ENCODE measurements at regions not wholly inside any gene's neighbourhood (a gene's known extent, or its start where the extent isn't known, plus 50 kb on each side); places are given as distances from the start of the nearest gene placed in this dataset.

GRCh38 chr2:194559523-194559922 is 1097.5 kb upstream of the SLC39A10 start:
- no peak for ATAC-seq
- no peak for DNase-seq
- H3K4me3 ChIP-seq = no peak overlapping the region
- intact Hi-C loops (cut with DNase I) = no loop called here
- H3K27ac ChIP-seq = no peak overlapping the region
- H3K36me3 ChIP-seq = no peaks in the 10 kb centered on the region
- H3K9me3 ChIP-seq = peaks cover 0 to 5% of the 10 kb centered on the region in 2 donors
- no peaks in the 10 kb centered on the region for H3K4me1 ChIP-seq
- H3K27me3 ChIP-seq = no peaks in the 10 kb centered on the region
- no peak for TF ChIP-seq CTCF (IDR thresholded peaks at IDR 0.05)

- intact Hi-C loops (cut with DNase I) = no loop called here
- Histone ChIP-seq H3K27ac (no peak overlapping the region), H3K36me3 (no peaks in the 10 kb centered on the region), H3K4me1 (no peaks in the 10 kb centered on the region), H3K9me3 (peaks cover 0 to 5% of the 10 kb centered on the region in 2 donors), H3K27me3 (no peaks in the 10 kb centered on the region), H3K4me3 (no peak overlapping the region)
- TF ChIP-seq CTCF (IDR thresholded peaks at IDR 0.05) = no peak
- DNase-seq = no peak
- no peak for ATAC-seq
Observed at GRCh38 chr2:194557993-194558392, 1099.0 kb upstream of the SLC39A10 start.

GRCh38 chr2:194556629-194557028 is 1100.4 kb upstream of the SLC39A10 start:
- H3K36me3 ChIP-seq = no peaks in the 10 kb centered on the region
- intact Hi-C loops (cut with DNase I) = no loop called here
- no peak for ATAC-seq

GRCh38 chr2:194553980-194554379 is 1103.0 kb upstream of the SLC39A10 start:
- no peak for TF ChIP-seq CTCF (IDR thresholded peaks at IDR 0.05)
- H3K4me3 ChIP-seq = no peak overlapping the region
- intact Hi-C loops (cut with DNase I) = no loop called here
- DNase-seq (no peak), ATAC-seq (no peak)
- H3K36me3 ChIP-seq = no peaks in the 10 kb centered on the region
- H3K27me3 ChIP-seq = no peaks in the 10 kb centered on the region
- no peak overlapping the region for H3K27ac ChIP-seq
- no peaks in the 10 kb centered on the region for H3K4me1 ChIP-seq
- H3K9me3 ChIP-seq = no peaks in the 10 kb centered on the region

More at GRCh38 chr2:194556629-194557028, 1100.4 kb upstream of the SLC39A10 start:
- no peaks in the 10 kb centered on the region for H3K4me1 ChIP-seq
- no peak for TF ChIP-seq CTCF (IDR thresholded peaks at IDR 0.05)
- peaks cover 0 to 5% of the 10 kb centered on the region in 2 donors for H3K9me3 ChIP-seq
- H3K27me3 ChIP-seq = no peaks in the 10 kb centered on the region
- DNase-seq = no peak
- H3K4me3 ChIP-seq = no peak overlapping the region
- no peak overlapping the region for H3K27ac ChIP-seq

GRCh38 chr2:194550702-194551101 is 1106.3 kb upstream of the SLC39A10 start:
- Histone ChIP-seq H3K36me3 (no peaks in the 10 kb centered on the region), H3K27me3 (no peaks in the 10 kb centered on the region), H3K4me3 (no peak overlapping the region), H3K4me1 (no peaks in the 10 kb centered on the region), H3K9me3 (no peaks in the 10 kb centered on the region), H3K27ac (no peak overlapping the region)
- intact Hi-C loops (cut with DNase I) = no loop called here
- no peak for TF ChIP-seq CTCF (IDR thresholded peaks at IDR 0.05)
- DNase-seq = no peak
- ATAC-seq = no peak

All from left lung (tissue), 4 donors.